ENCODE measurements at regions not wholly inside any gene's neighbourhood (a gene's known extent, or its start where the extent isn't known, plus 50 kb on each side); places are given as distances from the start of the nearest gene placed in this dataset.

DNA sequence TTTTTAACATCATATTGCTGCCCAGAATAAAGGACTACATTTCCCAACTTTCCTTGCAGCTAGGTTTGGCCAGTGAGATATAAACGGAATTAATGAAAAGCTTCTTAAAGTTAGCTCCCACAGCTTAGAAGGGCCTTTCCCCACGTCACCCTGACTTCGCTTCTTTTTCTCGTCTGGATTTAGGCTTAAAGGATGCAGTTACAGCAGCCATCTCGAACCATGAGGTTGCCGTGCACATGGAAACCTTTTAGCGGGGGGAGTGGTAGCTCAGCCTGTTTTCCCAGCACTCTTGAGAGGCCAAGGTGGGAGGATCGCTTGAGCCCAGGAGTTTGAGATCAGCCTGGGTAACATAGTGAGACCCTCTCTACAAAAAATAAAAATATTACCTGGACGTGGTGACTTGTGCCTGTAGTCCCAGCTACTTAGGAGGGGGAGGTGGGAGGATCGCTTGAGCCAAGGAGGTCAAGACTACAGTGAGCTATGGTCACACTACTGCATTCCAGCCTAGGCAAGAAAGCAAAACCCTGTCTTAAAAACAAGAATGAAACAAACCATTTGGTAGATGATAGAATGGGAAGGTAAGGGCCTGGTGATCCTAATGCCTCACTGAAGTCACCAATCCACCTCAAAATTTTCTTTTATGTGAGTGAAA is 64.3 kb upstream of the C1GALT1 start:
- TF ChIP-seq EZH2 (IDR thresholded peaks at IDR 0.05; ENCODE audit: borderline replicate concordance) (no peak), EZH2phosphoT487 (IDR thresholded peaks at IDR 0.05; ENCODE audit: low read depth, severe bottlenecking, unreplicated experiment) (no peak)
- TF ChIP-seq, protein P1, sequence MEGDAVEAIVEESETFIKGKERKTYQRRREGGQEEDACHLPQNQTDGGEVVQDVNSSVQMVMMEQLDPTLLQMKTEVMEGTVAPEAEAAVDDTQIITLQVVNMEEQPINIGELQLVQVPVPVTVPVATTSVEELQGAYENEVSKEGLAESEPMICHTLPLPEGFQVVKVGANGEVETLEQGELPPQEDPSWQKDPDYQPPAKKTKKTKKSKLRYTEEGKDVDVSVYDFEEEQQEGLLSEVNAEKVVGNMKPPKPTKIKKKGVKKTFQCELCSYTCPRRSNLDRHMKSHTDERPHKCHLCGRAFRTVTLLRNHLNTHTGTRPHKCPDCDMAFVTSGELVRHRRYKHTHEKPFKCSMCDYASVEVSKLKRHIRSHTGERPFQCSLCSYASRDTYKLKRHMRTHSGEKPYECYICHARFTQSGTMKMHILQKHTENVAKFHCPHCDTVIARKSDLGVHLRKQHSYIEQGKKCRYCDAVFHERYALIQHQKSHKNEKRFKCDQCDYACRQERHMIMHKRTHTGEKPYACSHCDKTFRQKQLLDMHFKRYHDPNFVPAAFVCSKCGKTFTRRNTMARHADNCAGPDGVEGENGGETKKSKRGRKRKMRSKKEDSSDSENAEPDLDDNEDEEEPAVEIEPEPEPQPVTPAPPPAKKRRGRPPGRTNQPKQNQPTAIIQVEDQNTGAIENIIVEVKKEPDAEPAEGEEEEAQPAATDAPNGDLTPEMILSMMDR (IDR thresholded peaks at IDR 0.05; ENCODE audit: poor library complexity), result no peak
- Histone ChIP-seq H4K20me1 (ENCODE audit: insufficient read depth, poor library complexity, severe bottlenecking) (no peaks in the 10 kb centered on the region), H3K4me3 (no peak overlapping the region), H3K27ac (no peak overlapping the region), H3K4me1 (ENCODE audit: insufficient read depth) (peaks cover 9% of the 10 kb centered on the region), H2AFZ (no peak overlapping the region), H3K36me3 (replicated peaks; ENCODE audit: insufficient read depth, low read depth) (no peaks in the 10 kb centered on the region), H3K9me2 (replicated peaks; ENCODE audit: insufficient read depth) (no peaks in the 10 kb centered on the region), H3K9me3 (ENCODE audit: low read depth) (no peaks in the 10 kb centered on the region), H3K4me2 (no peak overlapping the region), H3K79me2 (no peaks in the 10 kb centered on the region), H3K27me3 (no peaks in the 10 kb centered on the region)
- WGBS (ENCODE audit: low lambda C conversion rate, missing lambda C conversion rate), result 88% methylated on average over 10 of the region's 10 CpGs
- DNase-seq (ENCODE audit: low spot score), result no peak

GRCh38 chr7:7118822-7119221 is 63.5 kb upstream of the C1GALT1 start:
- H3K27me3 ChIP-seq, result no peaks in the 10 kb centered on the region
- H4K20me1 ChIP-seq (ENCODE audit: insufficient read depth, poor library complexity, severe bottlenecking), result no peaks in the 10 kb centered on the region
- H3K9me3 ChIP-seq (ENCODE audit: low read depth), result no peaks in the 10 kb centered on the region
- H3K27ac ChIP-seq, result no peak overlapping the region
- H3K4me1 ChIP-seq (ENCODE audit: insufficient read depth), result peaks cover 9% of the 10 kb centered on the region
- no peaks in the 10 kb centered on the region for H3K36me3 ChIP-seq (replicated peaks; ENCODE audit: insufficient read depth, low read depth)
- TF ChIP-seq EZH2 (IDR thresholded peaks at IDR 0.05; ENCODE audit: borderline replicate concordance) (no peak), EZH2phosphoT487 (IDR thresholded peaks at IDR 0.05; ENCODE audit: low read depth, severe bottlenecking, unreplicated experiment) (no peak)
- TF ChIP-seq, protein P1 (IDR thresholded peaks at IDR 0.05; ENCODE audit: poor library complexity), result no peak
- 43% methylated on average over 2 of the region's 2 CpGs for WGBS (ENCODE audit: low lambda C conversion rate, missing lambda C conversion rate)
- H3K4me3 ChIP-seq, result no peak overlapping the region
- DNase-seq (ENCODE audit: low spot score), result no peak
- H3K9me2 ChIP-seq (replicated peaks; ENCODE audit: insufficient read depth), result no peaks in the 10 kb centered on the region
- H3K79me2 ChIP-seq, result no peaks in the 10 kb centered on the region
- H2AFZ ChIP-seq, result no peak overlapping the region
- no peak overlapping the region for H3K4me2 ChIP-seq

GRCh38 chr7:7119729-7120128 is 62.6 kb upstream of the C1GALT1 start:
- Histone ChIP-seq H3K4me3 (no peak overlapping the region), H3K9me2 (replicated peaks; ENCODE audit: insufficient read depth) (no peaks in the 10 kb centered on the region), H4K20me1 (ENCODE audit: insufficient read depth, poor library complexity, severe bottlenecking) (no peaks in the 10 kb centered on the region), H2AFZ (no peak overlapping the region), H3K9me3 (ENCODE audit: low read depth) (no peaks in the 10 kb centered on the region), H3K4me2 (no peak overlapping the region), H3K27me3 (no peaks in the 10 kb centered on the region), H3K36me3 (replicated peaks; ENCODE audit: insufficient read depth, low read depth) (no peaks in the 10 kb centered on the region), H3K27ac (no peak overlapping the region), H3K79me2 (no peaks in the 10 kb centered on the region), H3K4me1 (ENCODE audit: insufficient read depth) (peaks cover 3% of the 10 kb centered on the region)
- no peak for DNase-seq (ENCODE audit: low spot score)
- TF ChIP-seq, protein P1 (IDR thresholded peaks at IDR 0.05; ENCODE audit: poor library complexity), result no peak
- TF ChIP-seq EZH2 (IDR thresholded peaks at IDR 0.05; ENCODE audit: borderline replicate concordance) (no peak), EZH2phosphoT487 (IDR thresholded peaks at IDR 0.05; ENCODE audit: low read depth, severe bottlenecking, unreplicated experiment) (no peak)
